ENCODE measurements at regions not wholly inside any gene's neighbourhood (a gene's known extent, or its start where the extent isn't known, plus 50 kb on each side); places are given as distances from the start of the nearest gene placed in this dataset.
"Not testable (repeated sequence)": the region's sequence is repeated elsewhere in the genome, so short reads cannot be mapped to it uniquely, and the experiment has no call there.

DNA sequence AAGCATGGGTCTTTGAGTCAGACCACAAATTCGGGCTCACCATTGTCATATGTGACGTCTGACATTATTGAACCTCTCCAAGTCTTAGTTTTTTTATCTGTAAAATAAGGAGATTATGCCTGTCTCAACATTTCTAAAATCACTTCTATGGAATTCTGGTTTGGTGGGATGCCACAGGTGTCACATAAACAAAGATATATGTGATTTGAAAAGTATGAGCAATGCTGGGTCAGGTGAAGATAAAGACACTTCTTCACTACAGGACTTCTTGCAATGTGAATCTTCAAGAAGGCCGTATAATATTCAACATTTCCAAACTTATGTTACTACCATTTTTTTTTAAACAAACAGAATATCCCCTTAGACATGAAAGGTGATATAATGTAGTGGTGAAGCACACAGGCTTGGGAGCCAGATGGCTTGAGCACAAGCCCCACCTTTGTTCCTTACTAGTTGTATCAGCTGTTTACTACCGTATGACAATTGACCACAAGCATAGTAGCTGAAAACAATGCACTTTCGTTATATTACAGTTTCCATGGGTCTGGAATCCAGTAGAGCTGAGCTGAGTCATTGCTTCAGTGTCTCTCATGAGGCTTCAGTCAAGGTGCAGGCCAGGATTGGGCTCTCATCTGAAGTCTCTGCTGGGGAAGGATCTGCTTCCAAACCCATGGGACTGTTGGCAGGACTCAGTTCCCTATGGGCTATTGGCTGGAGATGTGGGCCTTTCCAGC lies 87.7 kb downstream of the UTP18 start:
- Mint-ChIP-seq H3K9me3 (no peaks in the 10 kb centered on the region), H3K27ac (no peak overlapping the region), H3K4me1 (ENCODE audit: low read depth) (no peaks in the 10 kb centered on the region), H3K36me3 (ENCODE audit: low read depth) (no peaks in the 10 kb centered on the region), H3K27me3 (peaks cover 12% of the 10 kb centered on the region), H3K4me3 (no peak overlapping the region)
- DNase-seq: no peak

DNA sequence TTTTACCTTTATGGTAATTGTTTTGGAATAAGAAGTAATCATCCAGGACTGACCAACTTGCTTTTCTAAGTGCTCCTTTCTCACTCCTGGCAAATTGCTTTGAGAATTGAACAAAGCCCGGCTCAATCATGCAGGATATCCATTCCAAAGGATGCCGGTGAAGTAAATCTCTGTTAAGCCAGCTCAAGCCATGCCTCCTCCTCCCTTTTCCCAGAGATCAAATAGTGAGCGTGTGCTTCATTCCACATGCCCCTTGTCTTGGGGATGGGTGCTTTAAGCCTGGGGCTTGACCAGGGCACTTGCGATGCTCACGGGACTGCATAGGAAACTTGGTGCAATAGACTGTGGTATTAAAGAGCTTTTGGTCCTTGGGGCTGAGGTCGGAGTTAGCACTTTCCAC lies 90.7 kb downstream of the UTP18 start:
- Mint-ChIP-seq H3K27me3 (peaks cover 8% of the 10 kb centered on the region), H3K36me3 (ENCODE audit: low read depth) (no peaks in the 10 kb centered on the region), H3K27ac (no peak overlapping the region), H3K4me3 (no peak overlapping the region), H3K4me1 (ENCODE audit: low read depth) (no peaks in the 10 kb centered on the region), H3K9me3 (no peaks in the 10 kb centered on the region)
- no peak for DNase-seq

DNA sequence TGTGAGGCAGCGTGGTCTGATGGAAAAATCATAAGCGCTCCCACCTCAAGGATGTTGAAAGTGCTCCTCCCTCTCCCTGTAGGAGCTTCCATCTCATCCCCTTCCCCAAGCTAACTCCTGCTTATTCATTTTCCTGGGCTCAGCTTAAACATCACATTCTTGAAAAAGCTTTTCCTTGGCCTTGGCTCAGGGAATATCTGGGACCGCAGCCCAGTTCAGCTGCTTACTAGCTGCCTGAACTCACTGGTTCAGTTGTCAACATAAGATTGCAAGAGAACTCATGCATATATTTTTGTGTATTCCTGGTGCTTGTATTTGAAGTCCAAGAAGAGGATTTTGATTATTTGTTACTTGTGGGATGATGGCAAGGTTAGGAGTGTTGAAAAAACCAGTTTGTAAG lies 91.5 kb downstream of the UTP18 start:
- peaks cover 8% of the 10 kb centered on the region for H3K27me3 Mint-ChIP-seq
- no peaks in the 10 kb centered on the region for H3K36me3 Mint-ChIP-seq (ENCODE audit: low read depth)
- H3K4me1 Mint-ChIP-seq (ENCODE audit: low read depth): no peaks in the 10 kb centered on the region
- H3K9me3 Mint-ChIP-seq: no peaks in the 10 kb centered on the region
- no peak for DNase-seq
- H3K27ac Mint-ChIP-seq: no peak overlapping the region
- no peak overlapping the region for H3K4me3 Mint-ChIP-seq

DNA sequence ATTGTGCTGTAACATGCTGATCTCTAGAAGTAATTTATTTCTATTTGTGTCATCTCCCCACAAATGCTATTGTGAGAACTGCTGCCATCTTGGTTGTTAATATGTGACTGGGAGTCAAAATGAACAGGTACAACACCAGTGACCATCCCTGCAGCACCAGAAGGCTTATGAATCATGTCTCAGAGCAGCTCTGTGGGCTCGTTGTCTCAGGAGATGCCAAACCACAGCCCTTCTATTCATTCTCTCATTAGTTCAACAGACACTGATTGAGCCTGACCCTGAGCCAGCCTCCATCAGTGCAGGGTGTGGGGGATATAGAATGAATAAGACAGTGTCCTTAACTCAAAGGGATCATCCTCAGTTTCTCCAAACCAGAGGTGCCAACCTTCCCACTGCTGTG lies 92.5 kb downstream of the UTP18 start:
- H3K9me3 Mint-ChIP-seq: no peaks in the 10 kb centered on the region
- no peaks in the 10 kb centered on the region for H3K4me1 Mint-ChIP-seq (ENCODE audit: low read depth)
- H3K27me3 Mint-ChIP-seq: peaks cover 8% of the 10 kb centered on the region
- no peak for DNase-seq
- no peak overlapping the region for H3K27ac Mint-ChIP-seq
- no peak overlapping the region for H3K4me3 Mint-ChIP-seq
- no peaks in the 10 kb centered on the region for H3K36me3 Mint-ChIP-seq (ENCODE audit: low read depth)

DNA sequence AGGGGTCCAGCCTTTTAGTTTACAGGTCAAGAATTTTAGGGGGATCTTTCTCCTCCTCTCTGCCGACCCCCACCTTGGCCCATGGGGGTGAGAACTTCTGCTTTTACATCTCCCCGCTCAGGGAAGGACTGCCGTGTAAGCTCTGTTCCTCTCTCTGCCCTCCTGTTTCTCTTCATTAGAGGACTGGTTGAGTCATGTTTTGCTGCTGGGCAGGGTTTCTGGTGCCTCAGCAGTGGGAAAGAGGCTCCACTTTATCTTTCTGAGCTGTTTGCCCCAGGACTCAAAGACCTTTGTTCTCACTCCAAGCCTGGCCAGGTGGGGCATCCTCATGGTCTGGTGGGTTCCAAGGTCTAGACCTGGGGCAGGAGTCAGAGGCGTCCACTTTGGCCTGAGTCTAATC lies 93.0 kb downstream of the UTP18 start:
- Mint-ChIP-seq H3K36me3 (ENCODE audit: low read depth) (no peaks in the 10 kb centered on the region), H3K4me1 (ENCODE audit: low read depth) (no peaks in the 10 kb centered on the region), H3K27ac (no peak overlapping the region), H3K4me3 (no peak overlapping the region), H3K9me3 (no peaks in the 10 kb centered on the region), H3K27me3 (peaks cover 8% of the 10 kb centered on the region)
- DNase-seq: no peak

DNA sequence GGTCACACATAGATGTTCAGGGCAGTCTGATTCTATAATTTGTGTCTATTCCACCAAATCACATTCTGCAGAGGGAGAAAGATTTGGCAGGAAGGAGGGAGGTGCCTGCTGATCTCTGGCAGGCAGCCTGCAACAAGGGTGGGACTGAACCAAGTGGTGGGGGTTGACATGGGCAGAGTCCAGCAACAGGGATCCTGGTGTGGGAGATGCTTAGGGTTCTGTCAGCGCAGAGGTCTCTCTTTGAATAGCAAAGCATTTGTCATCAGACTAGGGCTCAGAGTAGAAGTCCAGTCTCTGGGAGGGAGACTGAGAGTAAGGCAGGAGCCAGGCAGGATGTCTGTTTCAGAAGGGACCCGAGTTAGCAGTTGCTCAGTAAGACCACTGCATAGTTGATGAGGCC lies 94.6 kb downstream of the UTP18 start:
- Mint-ChIP-seq H3K27ac (no peak overlapping the region), H3K36me3 (ENCODE audit: low read depth) (no peaks in the 10 kb centered on the region), H3K9me3 (no peaks in the 10 kb centered on the region), H3K4me1 (ENCODE audit: low read depth) (no peaks in the 10 kb centered on the region), H3K27me3 (peaks cover 11% of the 10 kb centered on the region), H3K4me3 (no peak overlapping the region)
- no peak for DNase-seq

DNA sequence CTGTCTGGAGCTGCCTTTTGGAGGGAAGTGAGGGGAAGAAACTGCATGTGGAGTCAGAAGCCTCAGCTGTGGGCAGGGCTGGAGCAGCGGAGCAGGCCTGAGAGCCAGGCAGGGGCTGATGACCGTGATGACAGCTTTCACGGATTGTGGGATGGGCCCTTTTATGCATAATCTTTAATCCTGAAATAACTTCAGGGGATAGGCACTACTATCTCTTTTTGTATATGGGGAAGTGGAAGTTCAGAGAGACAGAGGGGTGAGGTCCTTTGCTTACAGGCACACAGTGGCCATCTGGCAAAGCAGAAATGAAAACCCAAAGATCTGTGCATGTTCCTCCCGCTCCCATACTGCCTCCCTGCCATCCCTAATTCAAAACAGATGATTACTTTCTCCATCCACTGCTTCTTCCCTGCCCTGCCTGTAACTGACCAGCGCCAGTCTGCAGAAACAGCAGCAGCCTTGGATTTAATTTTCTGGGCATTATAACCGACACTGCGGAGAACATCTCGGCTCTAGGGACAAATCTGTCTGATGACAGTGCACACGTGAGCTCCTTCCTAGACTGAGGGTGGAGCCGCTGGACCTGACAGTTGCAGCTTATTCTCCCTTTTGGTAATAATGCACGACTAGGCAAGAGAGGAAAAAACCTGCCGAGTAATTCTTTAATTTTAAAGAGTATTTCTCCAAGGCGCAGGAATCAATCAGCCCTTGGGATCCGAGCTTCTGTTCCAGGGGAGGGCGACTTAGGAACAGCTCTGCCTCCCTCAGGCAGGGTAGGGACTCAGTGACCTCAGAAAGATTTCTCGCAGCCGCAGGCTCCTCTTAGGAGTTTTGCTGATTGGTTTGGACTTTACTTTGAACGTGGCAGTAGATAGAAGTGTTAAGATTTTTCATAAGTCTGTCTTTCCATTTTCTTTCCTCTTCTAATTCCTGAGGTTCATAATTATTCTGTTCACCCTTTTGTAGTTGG lies 95.4 kb downstream of the UTP18 start:
- H3K9me3 Mint-ChIP-seq: no peaks in the 10 kb centered on the region
- H3K27me3 Mint-ChIP-seq: peaks cover 11% of the 10 kb centered on the region
- DNase-seq: no peak
- H3K27ac Mint-ChIP-seq: no peak overlapping the region
- H3K36me3 Mint-ChIP-seq (ENCODE audit: low read depth): no peaks in the 10 kb centered on the region
- no peak overlapping the region for H3K4me3 Mint-ChIP-seq
- no peaks in the 10 kb centered on the region for H3K4me1 Mint-ChIP-seq (ENCODE audit: low read depth)

DNA sequence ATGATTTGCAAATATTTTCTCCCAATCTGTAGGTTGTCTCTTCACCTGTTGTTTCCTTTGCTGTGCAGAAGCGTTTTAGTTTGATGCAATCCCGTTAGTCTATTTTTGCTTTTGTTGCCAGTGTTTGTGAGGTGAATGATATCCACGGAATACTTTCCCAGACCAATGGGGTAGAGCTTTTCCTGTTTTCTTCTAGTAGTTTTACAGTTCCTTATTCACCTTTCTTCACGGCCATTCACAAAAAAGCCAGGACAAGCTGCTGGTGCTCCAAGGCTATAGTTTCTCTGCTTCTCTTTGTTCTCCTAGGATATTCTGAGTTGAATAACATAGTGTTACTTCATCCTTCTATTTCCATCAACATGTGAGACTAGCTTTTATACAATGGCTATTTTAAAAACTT lies 98.7 kb downstream of the UTP18 start:
- no peaks in the 10 kb centered on the region for H3K36me3 Mint-ChIP-seq (ENCODE audit: low read depth)
- H3K27ac Mint-ChIP-seq: no peak overlapping the region
- H3K27me3 Mint-ChIP-seq: peaks cover 3% of the 10 kb centered on the region
- no peaks in the 10 kb centered on the region for H3K4me1 Mint-ChIP-seq (ENCODE audit: low read depth)
- no peaks in the 10 kb centered on the region for H3K9me3 Mint-ChIP-seq
- H3K4me3 Mint-ChIP-seq: no peak overlapping the region
- no peak for DNase-seq

DNA sequence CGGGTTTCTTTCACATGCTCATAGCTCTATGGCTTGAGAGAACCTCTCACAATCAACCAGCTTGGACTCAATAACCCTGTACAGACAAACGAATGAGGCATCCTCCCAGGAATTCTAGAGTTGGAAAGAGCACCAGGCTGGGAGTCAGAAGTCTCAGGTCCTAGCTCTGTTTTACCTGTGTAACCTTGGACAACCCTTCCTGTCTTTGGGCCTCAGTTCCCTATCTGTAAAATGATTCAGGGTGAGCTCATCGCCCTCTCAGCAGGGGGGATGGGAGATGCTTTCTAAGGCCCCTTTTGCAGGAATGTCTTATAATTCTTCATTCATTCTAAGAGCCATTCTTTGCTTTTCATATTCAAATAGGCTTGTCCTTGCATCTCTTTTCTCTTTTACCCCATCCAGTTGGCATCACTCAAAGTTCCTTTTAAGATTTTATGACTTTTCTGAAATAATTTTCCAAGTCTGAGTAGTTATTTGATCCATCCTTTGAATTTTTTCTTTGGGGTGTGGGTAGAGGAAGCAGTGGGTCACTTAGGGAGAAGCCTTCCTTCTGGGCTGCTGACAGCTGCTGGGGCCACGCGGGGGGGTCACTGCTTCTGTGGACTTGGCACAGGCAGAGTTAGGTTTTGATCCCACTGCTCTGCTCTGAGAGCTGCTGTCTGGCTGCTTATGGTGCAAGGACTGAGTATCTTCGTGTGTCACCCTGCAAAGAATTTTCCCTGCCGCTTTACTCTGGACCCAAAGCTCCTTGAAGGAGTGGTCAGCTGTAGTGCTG lies 102.7 kb downstream of the UTP18 start:
- H3K4me3 Mint-ChIP-seq: no peak overlapping the region
- H3K27me3 Mint-ChIP-seq: peaks cover 3% of the 10 kb centered on the region
- no peak overlapping the region for H3K27ac Mint-ChIP-seq
- no peaks in the 10 kb centered on the region for H3K36me3 Mint-ChIP-seq (ENCODE audit: low read depth)
- no peak for DNase-seq
- H3K4me1 Mint-ChIP-seq (ENCODE audit: low read depth): peaks cover 17% of the 10 kb centered on the region
- no peaks in the 10 kb centered on the region for H3K9me3 Mint-ChIP-seq

DNA sequence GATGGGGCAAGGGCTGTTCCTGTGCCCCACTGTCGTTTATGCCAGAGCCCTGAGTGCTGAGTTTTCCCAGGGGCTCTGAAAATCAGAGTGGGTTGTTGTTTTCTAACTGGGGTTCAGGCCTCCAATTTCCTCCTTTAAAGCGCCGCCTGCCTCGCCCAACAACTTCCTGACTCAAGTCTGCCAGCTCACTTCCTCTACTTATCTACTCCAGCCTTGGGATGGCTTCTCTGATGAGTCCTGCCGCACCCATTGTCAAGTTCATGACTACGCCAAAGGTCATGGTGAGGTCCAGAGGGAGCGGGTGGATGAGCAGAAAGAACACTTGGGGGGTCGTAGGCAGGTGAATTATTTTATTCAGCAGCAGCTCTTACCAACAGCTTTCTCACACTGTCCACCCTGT lies 104.7 kb downstream of the UTP18 start:
- Mint-ChIP-seq H3K4me3 (no peak overlapping the region), H3K9me3 (no peaks in the 10 kb centered on the region), H3K36me3 (ENCODE audit: low read depth) (no peaks in the 10 kb centered on the region), H3K27ac (no peak overlapping the region), H3K27me3 (no peaks in the 10 kb centered on the region), H3K4me1 (ENCODE audit: low read depth) (peaks cover 17% of the 10 kb centered on the region)
- no peak for DNase-seq

DNA sequence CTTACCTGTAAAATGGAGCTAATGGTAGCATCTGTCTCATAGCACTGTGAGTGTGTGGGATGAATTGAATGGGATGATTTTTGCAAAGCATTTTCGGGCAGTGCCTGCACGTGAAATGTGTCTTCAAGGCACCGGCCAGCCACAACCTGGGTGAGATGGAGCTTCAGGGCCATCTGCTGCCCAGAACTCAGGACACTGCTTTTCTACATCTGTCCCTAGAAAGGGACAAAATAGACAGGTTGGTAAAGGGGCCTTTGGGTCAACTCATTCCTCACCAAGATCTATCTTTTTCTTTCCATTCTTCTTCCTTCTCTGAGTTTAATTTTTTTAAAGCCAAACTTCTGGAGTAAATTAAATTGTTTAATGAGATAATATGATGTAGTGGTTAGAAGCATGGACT lies 106.5 kb downstream of the UTP18 start:
- peaks cover under 1% of the 10 kb centered on the region for H3K9me3 Mint-ChIP-seq
- no peak for DNase-seq
- H3K36me3 Mint-ChIP-seq (ENCODE audit: low read depth): no peaks in the 10 kb centered on the region
- no peak overlapping the region for H3K4me3 Mint-ChIP-seq
- H3K4me1 Mint-ChIP-seq (ENCODE audit: low read depth): peaks cover 21% of the 10 kb centered on the region
- no peak overlapping the region for H3K27ac Mint-ChIP-seq
- no peaks in the 10 kb centered on the region for H3K27me3 Mint-ChIP-seq

DNA sequence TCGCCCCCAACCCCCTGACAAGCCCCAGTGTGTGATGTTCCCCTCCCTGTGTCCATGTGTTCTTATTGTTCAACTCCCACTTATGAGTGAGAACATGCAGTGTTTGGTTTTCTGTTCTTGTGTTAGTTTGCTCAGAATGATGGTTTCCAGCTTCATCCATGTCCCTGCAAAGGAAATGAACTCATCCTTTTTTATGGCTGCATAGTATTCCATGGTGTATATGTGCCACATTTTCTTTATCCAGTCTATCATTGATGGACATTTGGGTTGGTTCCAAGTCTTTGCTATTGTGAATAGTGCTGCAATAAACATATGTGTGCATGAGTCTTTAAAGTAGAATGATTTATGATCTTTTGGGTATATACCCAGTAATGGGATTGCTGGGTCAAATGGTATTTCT lies 107.5 kb downstream of the UTP18 start:
- H3K27ac Mint-ChIP-seq; H3K36me3 Mint-ChIP-seq (ENCODE audit: low read depth); H3K9me3 Mint-ChIP-seq; H3K27me3 Mint-ChIP-seq; H3K4me3 Mint-ChIP-seq; DNase-seq: not testable (repeated sequence)
- peaks cover 28% of the 10 kb centered on the region for H3K4me1 Mint-ChIP-seq (ENCODE audit: low read depth)

DNA sequence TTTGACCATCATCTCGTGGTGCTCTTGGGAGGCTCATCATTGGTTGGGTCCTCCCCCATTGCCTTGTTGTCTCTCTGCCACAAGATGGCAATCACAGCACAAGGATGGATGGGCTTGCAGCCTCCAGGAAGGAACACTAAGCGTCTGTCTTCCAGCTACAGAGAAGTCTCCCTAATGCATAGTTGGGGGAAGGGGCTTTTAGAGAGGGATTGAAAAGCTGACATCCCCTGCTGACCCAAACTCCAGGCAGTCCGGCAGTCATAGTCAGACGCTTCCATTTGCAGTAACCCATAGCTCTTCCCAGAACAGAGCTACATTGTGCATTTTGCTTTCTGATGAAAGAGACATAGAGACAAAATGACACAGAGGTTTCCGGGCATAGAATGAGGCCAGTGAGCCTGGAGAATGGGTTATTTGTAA lies 111.4 kb downstream of the UTP18 start:
- peaks cover 3% of the 10 kb centered on the region for H3K9me3 Mint-ChIP-seq
- no peak for DNase-seq
- H3K4me1 Mint-ChIP-seq (ENCODE audit: low read depth): peaks cover 11% of the 10 kb centered on the region
- no peak overlapping the region for H3K27ac Mint-ChIP-seq
- H3K27me3 Mint-ChIP-seq: no peaks in the 10 kb centered on the region
- no peak overlapping the region for H3K4me3 Mint-ChIP-seq
- H3K36me3 Mint-ChIP-seq (ENCODE audit: low read depth): no peaks in the 10 kb centered on the region

DNA sequence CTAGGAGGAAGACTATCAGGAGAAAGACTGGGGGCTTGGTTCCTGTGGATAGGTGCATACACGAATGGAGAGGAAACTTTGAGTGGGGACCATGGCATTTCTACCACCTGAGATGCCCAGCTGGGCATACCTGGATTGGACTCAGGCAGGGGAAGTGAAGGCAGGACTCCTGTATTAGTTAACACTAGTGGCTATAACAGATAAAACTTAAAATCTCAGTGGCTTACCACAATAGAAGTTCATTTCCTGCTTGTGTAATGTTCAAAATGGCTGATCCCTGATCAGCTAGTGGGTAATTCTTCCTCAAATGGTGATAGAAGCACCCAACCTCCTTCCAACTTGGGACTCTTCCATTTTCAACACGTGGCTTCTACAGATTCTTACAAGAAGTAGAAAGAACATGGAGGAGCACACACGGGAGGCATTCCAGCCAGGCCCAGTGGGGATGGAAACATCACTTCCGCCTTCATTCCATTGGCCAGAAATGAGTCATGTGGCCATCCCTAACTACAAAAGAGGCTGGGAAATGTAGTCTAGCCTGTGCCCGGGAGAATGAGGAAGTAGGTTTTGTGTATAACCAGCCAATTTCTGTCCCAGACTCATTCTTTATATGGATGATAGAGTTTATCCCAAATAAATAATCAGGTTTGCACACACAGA lies 112.1 kb downstream of the UTP18 start:
- Mint-ChIP-seq H3K9me3 (peaks cover 3% of the 10 kb centered on the region), H3K27me3 (no peaks in the 10 kb centered on the region), H3K4me3 (no peak overlapping the region), H3K27ac (no peak overlapping the region), H3K36me3 (ENCODE audit: low read depth) (no peaks in the 10 kb centered on the region), H3K4me1 (ENCODE audit: low read depth) (peaks cover 11% of the 10 kb centered on the region)
- no peak for DNase-seq
